ENCODE measurements at regions not wholly inside any gene's neighbourhood (a gene's known extent, or its start where the extent isn't known, plus 50 kb on each side); places are given as distances from the start of the nearest gene placed in this dataset.

DNA sequence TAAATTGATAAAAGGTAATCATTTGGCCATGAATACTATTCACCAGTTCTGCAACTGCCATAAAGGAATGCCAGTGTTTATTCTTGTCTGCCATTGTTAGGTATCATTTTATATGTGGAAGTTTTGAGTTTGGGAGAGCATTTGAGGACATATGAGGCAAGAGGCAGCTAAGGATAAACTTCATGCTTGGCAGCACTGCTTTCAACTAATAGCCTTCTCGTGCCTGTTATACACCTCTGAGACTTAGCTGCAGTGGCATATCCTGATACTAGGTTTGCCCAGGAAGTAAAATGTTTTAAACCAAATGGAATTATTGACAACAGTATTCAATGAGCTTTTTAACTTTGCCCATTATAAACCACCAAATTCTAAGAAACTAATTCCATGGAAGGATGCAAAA is 126.0 kb upstream of the DPH6 start:
- Histone ChIP-seq H4K5ac (ENCODE audit: insufficient read length, low read depth, low read length) (no peak overlapping the region), H3K56ac (ENCODE audit: insufficient read length, low read depth, low read length) (no peak overlapping the region), H3K9ac (ENCODE audit: extremely low read depth, insufficient read length, low read length) (no peak overlapping the region), H3T11ph (ENCODE audit: low read length) (no peak overlapping the region), H3K4me2 (ENCODE audit: insufficient read depth, insufficient read length, low read length) (no peak overlapping the region), H3K18ac (ENCODE audit: insufficient read length, low read depth, low read length) (no peak overlapping the region), H2BK5ac (ENCODE audit: insufficient read length, low read length) (no peak overlapping the region), H2AFZ (ENCODE audit: low read length) (no peak overlapping the region), H3K14ac (ENCODE audit: insufficient read depth, low read length) (no peak overlapping the region), H2BK120ac (ENCODE audit: low read depth, low read length, poor library complexity, severe bottlenecking) (no peak overlapping the region), H2BK20ac (ENCODE audit: low read depth, low read length, poor library complexity, severe bottlenecking) (no peak overlapping the region), H4K91ac (ENCODE audit: insufficient read length, low read depth, low read length) (no peak overlapping the region), H3K23me2 (ENCODE audit: insufficient read length, low read depth, low read length, poor library complexity, severe bottlenecking) (no peaks in the 10 kb centered on the region), H3K23ac (ENCODE audit: insufficient read length, low read depth, low read length) (no peak overlapping the region), H4K8ac (replicated peaks; ENCODE audit: insufficient read length, low read depth, low read length) (no peak overlapping the region), H2BK15ac (ENCODE audit: low read depth, low read length) (no peak overlapping the region), H3K9me3 (ENCODE audit: control insufficient read depth, low read depth, low read length) (no peaks in the 10 kb centered on the region), H3K4me1 (ENCODE audit: insufficient read depth, low read length) (peaks cover 3% of the 10 kb centered on the region; the same call in 1 of the 2 replicates), H2AK5ac (ENCODE audit: insufficient read length, low read length) (no peak overlapping the region), H2BK12ac (ENCODE audit: insufficient read length, low read depth, low read length) (no peak overlapping the region), H3K4ac (ENCODE audit: low read depth, low read length) (no peak overlapping the region), H3K27me3 (ENCODE audit: insufficient read depth, low read length) (no peaks in the 10 kb centered on the region), H3K27ac (ENCODE audit: insufficient read length, low read depth, low read length) (no peak overlapping the region), H3K79me1 (ENCODE audit: insufficient read depth, low read depth, low read length, poor library complexity, severe bottlenecking) (no peaks in the 10 kb centered on the region), H3K79me2 (ENCODE audit: insufficient read depth, low read length) (no peaks in the 10 kb centered on the region), H4K20me1 (ENCODE audit: control insufficient read depth, insufficient read depth, insufficient read length) (no peaks in the 10 kb centered on the region)
- Mint-ChIP-seq H3K27ac (no peak overlapping the region), H3K4me1 (peaks cover 16 to 21% of the 10 kb centered on the region in 2 experiments), H3K9me3 (no peaks in the 10 kb centered on the region), H3K27me3 (ENCODE audit: low read depth) (no peaks in the 10 kb centered on the region), H3K36me3 (ENCODE audit: insufficient read depth in 1 of 3, low read depth in 3 of 3) (no peaks in the 10 kb centered on the region), H3K4me3 (no peak overlapping the region)
- TF ChIP-seq CTCF (conservative IDR thresholded peaks at IDR 0.05), result no peak
- WGBS (ENCODE audit: extremely low coverage, insufficient read length, low lambda C conversion rate), result no CpG with 5 or more reads among the region's 1 CpG
- DNase-seq, result no peak

All from H9 (cell line).